ENCODE measurements at regions not wholly inside any gene's neighbourhood (a gene's known extent, or its start where the extent isn't known, plus 50 kb on each side); places are given as distances from the start of the nearest gene placed in this dataset.

GRCh38 chr4:38205261-38205660 is 245.1 kb downstream of the PTTG2 start:
- Histone ChIP-seq H3K27ac (peak overlapping the region; percentile 77 to 86), H3K4me1 (ENCODE audit: control insufficient read depth in 1 of 2, low read depth in 2 of 2) (peaks cover 13 to 41% of the 10 kb centered on the region in 2 donors), H3K9me3 (no peaks in the 10 kb centered on the region), H3K4me3 (no peak overlapping the region), H3K27me3 (replicated peaks; ENCODE audit: insufficient read depth) (no peaks in the 10 kb centered on the region), H3K36me3 (no peaks in the 10 kb centered on the region)
- TF ChIP-seq CTCF (IDR thresholded peaks at IDR 0.05), result no peak
- ATAC-seq (ENCODE audit: insufficient number of reproducible peaks, low FRiP score, low read depth) (no peak), DNase-seq (ENCODE audit: low spot score) (no peak)

- no peak for DNase-seq (ENCODE audit: low spot score)
- no peak for TF ChIP-seq CTCF (IDR thresholded peaks at IDR 0.05)
- Histone ChIP-seq H3K9me3 (no peaks in the 10 kb centered on the region), H3K27me3 (replicated peaks; ENCODE audit: insufficient read depth) (no peaks in the 10 kb centered on the region), H3K36me3 (no peaks in the 10 kb centered on the region), H3K4me3 (no peak overlapping the region), H3K27ac (no peak overlapping the region), H3K4me1 (ENCODE audit: control insufficient read depth in 1 of 2, low read depth in 2 of 2) (peaks cover 30 to 59% of the 10 kb centered on the region in 2 donors)
- ATAC-seq (ENCODE audit: insufficient number of reproducible peaks, low FRiP score, low read depth), result no peak
Measured at GRCh38 chr4:38207110-38207457, 246.9 kb downstream of the PTTG2 start.

- no peak for TF ChIP-seq CTCF (IDR thresholded peaks at IDR 0.05)
- Histone ChIP-seq H3K4me1 (ENCODE audit: control insufficient read depth in 1 of 2, low read depth in 2 of 2) (peaks cover 21 to 39% of the 10 kb centered on the region in 2 donors), H3K36me3 (no peaks in the 10 kb centered on the region), H3K27me3 (replicated peaks; ENCODE audit: insufficient read depth) (no peaks in the 10 kb centered on the region), H3K27ac (peak overlapping the region; percentile 90 to 92), H3K9me3 (no peaks in the 10 kb centered on the region), H3K4me3 (no peak overlapping the region)
- no peak for ATAC-seq (ENCODE audit: insufficient number of reproducible peaks, low FRiP score, low read depth)
- DNase-seq (ENCODE audit: low spot score), result no peak
Measured at GRCh38 chr4:38209654-38210053, 249.5 kb downstream of the PTTG2 start.

GRCh38 chr4:38210396-38211114 is 250.4 kb downstream of the PTTG2 start:
- peak overlapping the region; percentile 90 to 92 for H3K27ac ChIP-seq
- H3K9me3 ChIP-seq, result no peaks in the 10 kb centered on the region
- no peaks in the 10 kb centered on the region for H3K27me3 ChIP-seq (replicated peaks; ENCODE audit: insufficient read depth)
- no peak for TF ChIP-seq CTCF (IDR thresholded peaks at IDR 0.05)
- no peaks in the 10 kb centered on the region for H3K36me3 ChIP-seq
- ATAC-seq (ENCODE audit: insufficient number of reproducible peaks, low FRiP score, low read depth) (peak; percentile 46), DNase-seq (ENCODE audit: low spot score) (no peak)
- peak overlapping the region; percentile 60 for H3K4me3 ChIP-seq
- peaks cover 21 to 30% of the 10 kb centered on the region in 2 donors for H3K4me1 ChIP-seq (ENCODE audit: control insufficient read depth in 1 of 2, low read depth in 2 of 2)

- TF ChIP-seq CTCF (IDR thresholded peaks at IDR 0.05), result no peak
- peak overlapping the region; percentile 60 for H3K4me3 ChIP-seq
Measured at GRCh38 chr4:38211885-38212284, 251.7 kb downstream of the PTTG2 start.

More at GRCh38 chr4:38211885-38212284, 251.7 kb downstream of the PTTG2 start:
- Histone ChIP-seq H3K36me3 (no peaks in the 10 kb centered on the region), H3K27me3 (replicated peaks; ENCODE audit: insufficient read depth) (no peaks in the 10 kb centered on the region), H3K9me3 (no peaks in the 10 kb centered on the region), H3K27ac (peak overlapping the region; percentile 90 to 92), H3K4me1 (ENCODE audit: control insufficient read depth in 1 of 2, low read depth in 2 of 2) (peaks cover 21 to 29% of the 10 kb centered on the region in 2 donors)
- DNase-seq (ENCODE audit: low spot score) (no peak), ATAC-seq (ENCODE audit: insufficient number of reproducible peaks, low FRiP score, low read depth) (no peak)
